ENCODE measurements at regions not wholly inside any gene's neighbourhood (a gene's known extent, or its start where the extent isn't known, plus 50 kb on each side); places are given as distances from the start of the nearest gene placed in this dataset.

DNA sequence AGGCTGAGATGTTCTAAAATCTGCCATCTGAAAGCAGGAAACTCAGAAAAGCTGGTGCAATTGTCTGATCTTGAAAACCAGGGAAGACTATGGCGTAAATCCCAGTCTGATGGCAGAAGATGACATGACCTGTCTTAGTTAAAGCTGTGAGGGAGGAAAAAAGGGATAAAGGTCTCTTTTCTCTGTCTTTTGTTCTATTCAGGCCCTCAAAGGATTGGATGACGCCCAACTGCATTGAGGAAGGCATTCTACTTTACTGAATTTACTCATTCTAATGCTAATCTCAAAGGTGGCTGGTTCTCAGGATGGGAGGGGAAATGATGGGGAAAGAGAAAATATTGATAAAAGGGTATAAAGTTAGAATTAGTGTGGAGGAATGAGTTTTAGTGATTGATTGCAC lies 312.8 kb upstream of the CTNND2 start:
- TF ChIP-seq EZH2phosphoT487 (IDR thresholded peaks at IDR 0.05; ENCODE audit: low read depth, severe bottlenecking, unreplicated experiment): no peak
- TF ChIP-seq, protein P1, sequence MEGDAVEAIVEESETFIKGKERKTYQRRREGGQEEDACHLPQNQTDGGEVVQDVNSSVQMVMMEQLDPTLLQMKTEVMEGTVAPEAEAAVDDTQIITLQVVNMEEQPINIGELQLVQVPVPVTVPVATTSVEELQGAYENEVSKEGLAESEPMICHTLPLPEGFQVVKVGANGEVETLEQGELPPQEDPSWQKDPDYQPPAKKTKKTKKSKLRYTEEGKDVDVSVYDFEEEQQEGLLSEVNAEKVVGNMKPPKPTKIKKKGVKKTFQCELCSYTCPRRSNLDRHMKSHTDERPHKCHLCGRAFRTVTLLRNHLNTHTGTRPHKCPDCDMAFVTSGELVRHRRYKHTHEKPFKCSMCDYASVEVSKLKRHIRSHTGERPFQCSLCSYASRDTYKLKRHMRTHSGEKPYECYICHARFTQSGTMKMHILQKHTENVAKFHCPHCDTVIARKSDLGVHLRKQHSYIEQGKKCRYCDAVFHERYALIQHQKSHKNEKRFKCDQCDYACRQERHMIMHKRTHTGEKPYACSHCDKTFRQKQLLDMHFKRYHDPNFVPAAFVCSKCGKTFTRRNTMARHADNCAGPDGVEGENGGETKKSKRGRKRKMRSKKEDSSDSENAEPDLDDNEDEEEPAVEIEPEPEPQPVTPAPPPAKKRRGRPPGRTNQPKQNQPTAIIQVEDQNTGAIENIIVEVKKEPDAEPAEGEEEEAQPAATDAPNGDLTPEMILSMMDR (IDR thresholded peaks at IDR 0.05; ENCODE audit: poor library complexity): no peak

All from hepatocyte (in vitro differentiated cells).